AG09319 (cell line): ENCODE measurements at regions not wholly inside any gene's neighbourhood (a gene's known extent, or its start where the extent isn't known, plus 50 kb on each side); places are given as distances from the start of the nearest gene placed in this dataset.

Source experiments
- DNase-seq: peaks from one replicate; pipeline ENCODE4 v3.0.0-alpha.2; 2010; ENCODE audit warnings: low read depth; ENCODE audit errors: extremely low read depth
- TF ChIP-seq, protein P1 (sequence below): IDR thresholded peaks from 2 replicates; pipeline ENCODE4 v1.5.1; 2011; ENCODE audit warnings: low read depth, mild to moderate bottlenecking, inconsistent platforms, low read length, moderate library complexity

DNA sequence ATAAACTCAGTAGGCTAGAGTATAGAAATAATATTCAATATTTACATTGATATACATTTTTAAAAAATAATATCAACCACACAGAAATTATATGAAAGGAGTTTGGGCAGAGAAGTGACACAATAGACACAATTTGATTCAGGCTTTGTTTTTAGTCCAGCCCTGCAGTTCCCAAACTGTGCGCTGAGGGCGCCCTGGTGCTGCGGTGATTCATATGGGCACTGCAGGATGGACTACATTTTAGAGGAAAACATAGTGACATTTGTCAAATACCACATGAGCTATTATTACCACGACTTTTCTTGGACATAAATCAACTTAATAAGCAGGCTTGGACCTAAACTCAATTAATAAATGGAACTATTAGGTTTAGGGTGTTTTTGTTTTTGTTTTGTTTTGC is 364.3 kb upstream of the ID4 start:
- TF ChIP-seq, protein P1, sequence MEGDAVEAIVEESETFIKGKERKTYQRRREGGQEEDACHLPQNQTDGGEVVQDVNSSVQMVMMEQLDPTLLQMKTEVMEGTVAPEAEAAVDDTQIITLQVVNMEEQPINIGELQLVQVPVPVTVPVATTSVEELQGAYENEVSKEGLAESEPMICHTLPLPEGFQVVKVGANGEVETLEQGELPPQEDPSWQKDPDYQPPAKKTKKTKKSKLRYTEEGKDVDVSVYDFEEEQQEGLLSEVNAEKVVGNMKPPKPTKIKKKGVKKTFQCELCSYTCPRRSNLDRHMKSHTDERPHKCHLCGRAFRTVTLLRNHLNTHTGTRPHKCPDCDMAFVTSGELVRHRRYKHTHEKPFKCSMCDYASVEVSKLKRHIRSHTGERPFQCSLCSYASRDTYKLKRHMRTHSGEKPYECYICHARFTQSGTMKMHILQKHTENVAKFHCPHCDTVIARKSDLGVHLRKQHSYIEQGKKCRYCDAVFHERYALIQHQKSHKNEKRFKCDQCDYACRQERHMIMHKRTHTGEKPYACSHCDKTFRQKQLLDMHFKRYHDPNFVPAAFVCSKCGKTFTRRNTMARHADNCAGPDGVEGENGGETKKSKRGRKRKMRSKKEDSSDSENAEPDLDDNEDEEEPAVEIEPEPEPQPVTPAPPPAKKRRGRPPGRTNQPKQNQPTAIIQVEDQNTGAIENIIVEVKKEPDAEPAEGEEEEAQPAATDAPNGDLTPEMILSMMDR, result peak; percentile 23
- no peak for DNase-seq

DNA sequence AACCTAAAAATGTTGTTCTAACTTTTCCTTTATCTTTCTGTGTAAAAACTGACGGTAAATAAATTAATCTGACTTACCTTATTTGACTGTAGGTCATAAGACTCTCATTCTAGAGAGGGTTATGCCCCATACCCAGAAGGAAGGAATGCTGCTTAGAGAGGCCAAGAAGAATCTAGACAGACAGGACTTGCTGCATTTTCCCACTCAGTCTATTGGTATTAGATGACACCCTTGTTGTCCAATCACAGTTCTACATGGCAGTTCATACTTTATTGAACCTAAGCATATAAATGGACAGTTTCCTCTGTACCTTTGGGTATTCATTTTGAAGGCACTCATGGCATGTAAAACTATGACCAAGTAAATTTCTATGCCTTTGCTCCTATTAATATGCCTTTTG is 359.6 kb upstream of the ID4 start:
- TF ChIP-seq, protein P1, result no peak
- no peak for DNase-seq

DNA sequence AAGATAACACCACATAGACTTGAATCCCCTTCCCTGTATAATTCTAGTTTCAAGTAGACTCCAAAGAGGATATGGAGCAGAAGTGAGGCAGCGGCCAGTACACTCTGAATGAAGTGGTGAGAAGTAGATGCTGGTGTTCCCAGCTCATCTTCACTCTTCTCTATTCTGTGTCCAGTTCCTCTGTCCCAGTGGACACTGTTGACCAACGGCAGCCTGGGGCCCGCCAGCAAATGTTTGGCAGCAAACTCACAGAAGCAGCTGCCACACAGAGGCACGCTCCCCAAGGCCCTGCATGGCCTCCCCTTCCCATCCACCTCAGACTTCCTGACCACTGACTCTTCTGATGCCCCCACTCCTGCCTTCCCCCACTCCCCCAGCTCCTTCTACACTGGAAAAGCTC is 358.9 kb upstream of the ID4 start:
- TF ChIP-seq, protein P1, result no peak
- no peak for DNase-seq

DNA sequence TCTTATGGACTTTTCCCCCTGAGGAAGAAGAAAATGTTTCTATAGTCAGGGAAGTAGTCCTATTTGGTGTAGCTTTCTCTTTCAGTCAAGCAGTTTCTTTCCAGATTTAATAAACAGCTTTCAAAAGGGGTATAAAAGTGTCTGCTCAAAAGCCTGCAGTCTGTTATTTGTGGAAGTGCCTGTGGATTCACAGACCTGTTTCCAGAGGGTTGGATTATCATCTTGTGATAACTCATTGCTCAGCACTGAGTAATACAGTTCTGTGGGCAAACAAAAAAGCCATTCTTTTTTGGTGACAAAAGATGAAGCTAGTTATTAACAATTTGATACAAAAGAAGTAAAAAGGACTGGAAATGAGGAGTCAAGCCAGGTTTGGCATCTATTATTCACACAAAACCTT is 358.2 kb upstream of the ID4 start:
- TF ChIP-seq, protein P1, result no peak
- DNase-seq, result no peak

GRCh38 chr6:19479551-19479950 is 357.6 kb upstream of the ID4 start:
- TF ChIP-seq, protein P1, result no peak
- no peak for DNase-seq

- DNase-seq, result no peak
- TF ChIP-seq, protein P1, result no peak
Observed at GRCh38 chr6:19492636-19493405, 344.3 kb upstream of the ID4 start.

- TF ChIP-seq, protein P1, result no peak
- no peak for DNase-seq
Observed at GRCh38 chr6:19501737-19502245, 335.4 kb upstream of the ID4 start.
